ENCODE measurements at regions not wholly inside any gene's neighbourhood (a gene's known extent, or its start where the extent isn't known, plus 50 kb on each side); places are given as distances from the start of the nearest gene placed in this dataset.
"Not testable (repeated sequence)": the region's sequence is repeated elsewhere in the genome, so short reads cannot be mapped to it uniquely, and the experiment has no call there.

DNA sequence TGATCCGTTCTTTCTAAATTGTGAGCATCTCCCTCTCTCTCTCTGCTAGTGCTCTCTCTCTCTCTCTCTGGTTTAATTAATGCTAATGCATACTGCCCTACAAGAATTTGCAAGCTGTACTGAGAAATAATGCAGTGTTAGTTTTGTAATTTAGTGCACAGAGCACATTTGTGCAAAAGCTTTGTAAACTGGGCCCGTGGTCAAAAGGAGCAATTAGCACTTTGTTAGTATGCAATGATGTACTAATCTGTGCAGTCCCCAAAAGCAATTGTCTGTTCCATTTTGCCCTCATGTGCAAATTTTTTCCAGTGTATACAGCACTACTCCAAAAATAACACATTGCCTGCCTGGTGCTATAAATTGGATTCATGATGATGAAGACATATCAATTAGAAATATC, 184.6 kb upstream of the CMC1 start:
- no peaks in the 10 kb centered on the region for H4K20me1 ChIP-seq (ENCODE audit: control insufficient read depth, extremely low read depth, insufficient read depth, low read length)
- no peaks in the 10 kb centered on the region for H3K27me3 ChIP-seq (ENCODE audit: control insufficient read depth, extremely low read depth, insufficient read depth, low read length)
- H3K36me3 ChIP-seq (ENCODE audit: control insufficient read depth in 2 of 2, extremely low read depth in 1 of 2, insufficient read depth in 2 of 2, low read length in 2 of 2), result no peaks in the 10 kb centered on the region
- H3K27ac ChIP-seq (ENCODE audit: control insufficient read depth, insufficient read depth, low read length), result no peak overlapping the region
- no peak for FAIRE-seq
- H3K9ac ChIP-seq (ENCODE audit: control insufficient read depth, extremely low read depth, insufficient read depth, low read length), result no peak overlapping the region
- H3K9me1 ChIP-seq (ENCODE audit: control insufficient read depth, extremely low read depth, insufficient read depth, low read length), result no peaks in the 10 kb centered on the region
- H3K79me2 ChIP-seq (ENCODE audit: control insufficient read depth, insufficient read depth, low read length), result no peaks in the 10 kb centered on the region
- peaks cover 19% of the 10 kb centered on the region for H3K4me1 ChIP-seq (ENCODE audit: control insufficient read depth, extremely low read depth, insufficient read depth, low read length)
- DNase-seq (ENCODE audit: low read depth, low spot score), result no peak
- dilution Hi-C loops (cut with MboI; ENCODE audit: extremely low pct_ligation_motif_present, low sequenced_read_pairs), result no loop called here
- TF ChIP-seq, protein P1, sequence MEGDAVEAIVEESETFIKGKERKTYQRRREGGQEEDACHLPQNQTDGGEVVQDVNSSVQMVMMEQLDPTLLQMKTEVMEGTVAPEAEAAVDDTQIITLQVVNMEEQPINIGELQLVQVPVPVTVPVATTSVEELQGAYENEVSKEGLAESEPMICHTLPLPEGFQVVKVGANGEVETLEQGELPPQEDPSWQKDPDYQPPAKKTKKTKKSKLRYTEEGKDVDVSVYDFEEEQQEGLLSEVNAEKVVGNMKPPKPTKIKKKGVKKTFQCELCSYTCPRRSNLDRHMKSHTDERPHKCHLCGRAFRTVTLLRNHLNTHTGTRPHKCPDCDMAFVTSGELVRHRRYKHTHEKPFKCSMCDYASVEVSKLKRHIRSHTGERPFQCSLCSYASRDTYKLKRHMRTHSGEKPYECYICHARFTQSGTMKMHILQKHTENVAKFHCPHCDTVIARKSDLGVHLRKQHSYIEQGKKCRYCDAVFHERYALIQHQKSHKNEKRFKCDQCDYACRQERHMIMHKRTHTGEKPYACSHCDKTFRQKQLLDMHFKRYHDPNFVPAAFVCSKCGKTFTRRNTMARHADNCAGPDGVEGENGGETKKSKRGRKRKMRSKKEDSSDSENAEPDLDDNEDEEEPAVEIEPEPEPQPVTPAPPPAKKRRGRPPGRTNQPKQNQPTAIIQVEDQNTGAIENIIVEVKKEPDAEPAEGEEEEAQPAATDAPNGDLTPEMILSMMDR (optimal IDR thresholded peaks at IDR 0.05 in 1 of 3, IDR thresholded peaks at IDR 0.05 in 1 of 3, conservative IDR thresholded peaks at IDR 0.05 in 1 of 3; ENCODE audit: extremely low read depth in 1 of 3, insufficient read depth in 2 of 3, low read length in 3 of 3), result no peak
- TF ChIP-seq EZH2 (IDR thresholded peaks at IDR 0.05; ENCODE audit: low read length), result no peak
- H3K9me3 ChIP-seq (ENCODE audit: control insufficient read depth, low read depth, low read length), result no peaks in the 10 kb centered on the region
- no peak overlapping the region for H3K4me2 ChIP-seq (ENCODE audit: control insufficient read depth, extremely low read depth, insufficient read depth, low read depth, low read length)
- H2AFZ ChIP-seq (ENCODE audit: control insufficient read depth, low read length), result no peak overlapping the region
- H3K4me3 ChIP-seq (ENCODE audit: control insufficient read depth in 2 of 3, extremely low read depth in 1 of 3, insufficient read depth in 2 of 3, low read depth in 1 of 3, low read length in 3 of 3), result no peak overlapping the region

DNA sequence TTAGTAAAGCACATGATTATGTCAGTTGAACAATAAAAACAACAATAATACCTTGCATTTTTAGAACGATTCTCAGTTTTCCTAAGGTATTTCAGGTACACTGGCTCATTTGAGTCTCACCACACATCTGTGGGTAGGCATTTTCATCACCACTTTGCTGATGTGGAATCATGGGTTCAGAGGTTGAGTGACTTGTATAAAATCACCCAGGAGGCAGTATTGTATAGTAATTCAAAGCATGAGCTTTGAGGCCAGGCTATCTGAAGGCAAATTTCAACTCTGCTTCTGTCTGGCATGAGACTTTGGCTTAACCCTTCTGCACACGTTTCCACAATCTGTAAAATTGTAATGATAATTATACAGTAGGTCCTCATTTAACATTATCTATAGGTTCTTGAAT, 183.9 kb upstream of the CMC1 start:
- H3K36me3 ChIP-seq (ENCODE audit: control insufficient read depth in 2 of 2, extremely low read depth in 1 of 2, insufficient read depth in 2 of 2, low read length in 2 of 2), result no peaks in the 10 kb centered on the region
- DNase-seq (ENCODE audit: low read depth, low spot score), result no peak
- no peaks in the 10 kb centered on the region for H3K9me3 ChIP-seq (ENCODE audit: control insufficient read depth, low read depth, low read length)
- no peak overlapping the region for H3K4me3 ChIP-seq (ENCODE audit: control insufficient read depth in 2 of 3, extremely low read depth in 1 of 3, insufficient read depth in 2 of 3, low read depth in 1 of 3, low read length in 3 of 3)
- no peaks in the 10 kb centered on the region for H4K20me1 ChIP-seq (ENCODE audit: control insufficient read depth, extremely low read depth, insufficient read depth, low read length)
- no peaks in the 10 kb centered on the region for H3K9me1 ChIP-seq (ENCODE audit: control insufficient read depth, extremely low read depth, insufficient read depth, low read length)
- H3K79me2 ChIP-seq (ENCODE audit: control insufficient read depth, insufficient read depth, low read length), result no peaks in the 10 kb centered on the region
- dilution Hi-C loops (cut with MboI; ENCODE audit: extremely low pct_ligation_motif_present, low sequenced_read_pairs), result no loop called here
- H3K27me3 ChIP-seq (ENCODE audit: control insufficient read depth, extremely low read depth, insufficient read depth, low read length), result no peaks in the 10 kb centered on the region
- FAIRE-seq, result no peak
- peaks cover 16% of the 10 kb centered on the region for H3K4me1 ChIP-seq (ENCODE audit: control insufficient read depth, extremely low read depth, insufficient read depth, low read length)
- TF ChIP-seq, protein P1 (optimal IDR thresholded peaks at IDR 0.05 in 1 of 3, IDR thresholded peaks at IDR 0.05 in 1 of 3, conservative IDR thresholded peaks at IDR 0.05 in 1 of 3; ENCODE audit: extremely low read depth in 1 of 3, insufficient read depth in 2 of 3, low read length in 3 of 3), result no peak
- TF ChIP-seq EZH2 (IDR thresholded peaks at IDR 0.05; ENCODE audit: low read length), result no peak
- H2AFZ ChIP-seq (ENCODE audit: control insufficient read depth, low read length), result no peak overlapping the region
- no peak overlapping the region for H3K27ac ChIP-seq (ENCODE audit: control insufficient read depth, insufficient read depth, low read length)
- H3K4me2 ChIP-seq (ENCODE audit: control insufficient read depth, extremely low read depth, insufficient read depth, low read depth, low read length), result no peak overlapping the region
- H3K9ac ChIP-seq (ENCODE audit: control insufficient read depth, extremely low read depth, insufficient read depth, low read length), result no peak overlapping the region

- dilution Hi-C loops (cut with MboI; ENCODE audit: extremely low pct_ligation_motif_present, low sequenced_read_pairs); H3K79me2 ChIP-seq (ENCODE audit: control insufficient read depth, insufficient read depth, low read length); H3K4me2 ChIP-seq (ENCODE audit: control insufficient read depth, extremely low read depth, insufficient read depth, low read depth, low read length): not testable (repeated sequence)
Measured at GRCh38 chr3:28059199-28059598, 182.2 kb upstream of the CMC1 start.

More at GRCh38 chr3:28059199-28059598, 182.2 kb upstream of the CMC1 start:
- FAIRE-seq; H2AFZ ChIP-seq (ENCODE audit: control insufficient read depth, low read length); H3K9ac ChIP-seq (ENCODE audit: control insufficient read depth, extremely low read depth, insufficient read depth, low read length); H4K20me1 ChIP-seq (ENCODE audit: control insufficient read depth, extremely low read depth, insufficient read depth, low read length); H3K9me1 ChIP-seq (ENCODE audit: control insufficient read depth, extremely low read depth, insufficient read depth, low read length); H3K4me1 ChIP-seq (ENCODE audit: control insufficient read depth, extremely low read depth, insufficient read depth, low read length); H3K27ac ChIP-seq (ENCODE audit: control insufficient read depth, insufficient read depth, low read length); H3K4me3 ChIP-seq (ENCODE audit: control insufficient read depth in 2 of 3, extremely low read depth in 1 of 3, insufficient read depth in 2 of 3, low read depth in 1 of 3, low read length in 3 of 3); H3K9me3 ChIP-seq (ENCODE audit: control insufficient read depth, low read depth, low read length); DNase-seq (ENCODE audit: low read depth, low spot score); H3K36me3 ChIP-seq (ENCODE audit: control insufficient read depth in 2 of 2, extremely low read depth in 1 of 2, insufficient read depth in 2 of 2, low read length in 2 of 2); H3K27me3 ChIP-seq (ENCODE audit: control insufficient read depth, extremely low read depth, insufficient read depth, low read length): not testable (repeated sequence)

Measured in keratinocyte (primary cell).